GM23338 (cell line): ENCODE measurements at regions not wholly inside any gene's neighbourhood (a gene's known extent, or its start where the extent isn't known, plus 50 kb on each side); places are given as distances from the start of the nearest gene placed in this dataset.

Source experiments
- ATAC-seq: fragments of 200-7000 bp; cut with Tn5 transposase; 3 replicates; pipeline ENCODE4 v1.9.1; 2020
- DNase-seq: peaks from one replicate; pipeline ENCODE4 v3.0.0-alpha.2; 2015; ENCODE audit warnings: low spot score
- H2AFZ ChIP-seq: fragments of 200-600 bp; sonication (generic); 2 replicates; pipeline ENCODE4 v1.8.0; 2016; ENCODE audit warnings: antibody characterized with exemption, mild to moderate bottlenecking, moderate library complexity
- H3F3A ChIP-seq: fragments of 200-600 bp; sonication (generic); replicated peaks from 2 replicates; pipeline ENCODE4 v1.8.0; 2017; ENCODE audit warnings: antibody characterized with exemption, mixed run types, low read depth
- H3K27ac ChIP-seq: fragments of 200-600 bp; sonication (generic); 2 replicates; pipeline ENCODE4 v1.6.1; 2016; ENCODE audit warnings: low read depth
- H3K27me3 ChIP-seq: fragments of 200-600 bp; sonication (generic); 2 replicates; pipeline ENCODE4 v1.8.0; 2016; ENCODE audit warnings: mild to moderate bottlenecking, mixed run types, moderate library complexity; ENCODE audit not compliant: insufficient read depth
- H3K36me3 ChIP-seq: fragments of 200-600 bp; sonication (generic); 2 replicates; pipeline ENCODE4 v1.8.0; 2016; ENCODE audit warnings: mild to moderate bottlenecking; ENCODE audit not compliant: insufficient read depth
- H3K4me1 ChIP-seq: fragments of 200-600 bp; sonication (generic); 2 replicates; pipeline ENCODE4 v1.8.0; 2016; ENCODE audit warnings: mild to moderate bottlenecking, moderate library complexity; ENCODE audit not compliant: insufficient read depth
- H3K4me2 ChIP-seq: fragments of 200-600 bp; sonication (generic); 2 replicates; pipeline ENCODE4 v1.7.1; 2017; ENCODE audit warnings: mixed run types
- H3K4me3 ChIP-seq: fragments of 200-600 bp; sonication (generic); 2 replicates; pipeline ENCODE4 v1.6.1; 2016; ENCODE audit warnings: mixed run types
- H3K79me2 ChIP-seq: fragments of 200-600 bp; sonication (generic); replicated peaks from 2 replicates; pipeline ENCODE4 v1.8.0; 2017; ENCODE audit warnings: mild to moderate bottlenecking; ENCODE audit not compliant: insufficient read depth
- H3K9me2 ChIP-seq: fragments of 200-600 bp; sonication (generic); 2 replicates; pipeline ENCODE4 v1.8.0; 2017; ENCODE audit not compliant: insufficient read depth
- H4K20me1 ChIP-seq: fragments of 200-600 bp; sonication (generic); replicated peaks from 2 replicates; pipeline ENCODE4 v1.8.0; 2017; ENCODE audit warnings: mild to moderate bottlenecking; ENCODE audit not compliant: insufficient read depth
- H3K27ac Mint-ChIP-seq: 2 replicates; pipeline ENCODE4 v1.8.0; 2020; ENCODE audit warnings: inconsistent platforms, mild to moderate bottlenecking, moderate library complexity, mixed read lengths
- H3K27me3 Mint-ChIP-seq: 3 replicates; pipeline ENCODE4 v1.8.0; 2022; ENCODE audit warnings: low read depth, mild to moderate bottlenecking, moderate library complexity, mixed read lengths, inconsistent platforms; ENCODE audit not compliant: insufficient read depth, poor library complexity
- H3K36me3 Mint-ChIP-seq: 3 replicates; pipeline ENCODE4 v1.8.0; 2021; ENCODE audit warnings: low read depth, mild to moderate bottlenecking, inconsistent platforms, moderate library complexity, mixed read lengths
- H3K4me1 Mint-ChIP-seq: 3 replicates; pipeline ENCODE4 v1.8.0; 2020; ENCODE audit warnings: mild to moderate bottlenecking, inconsistent platforms, mixed read lengths
- H3K4me3 Mint-ChIP-seq: 3 replicates; pipeline ENCODE4 v1.8.0; 2021; ENCODE audit warnings: moderate library complexity, mild to moderate bottlenecking, inconsistent platforms, mixed read lengths
- H3K9me3 Mint-ChIP-seq: 3 replicates; pipeline ENCODE4 v1.8.0; 2020; ENCODE audit warnings: moderate library complexity, mild to moderate bottlenecking, inconsistent platforms, mixed read lengths
- EZH2 ChIP-seq: fragments of 200-600 bp; sonication (generic); IDR thresholded peaks from one replicate; pipeline ENCODE4 v1.8.0; 2017; ENCODE audit warnings: antibody characterized with exemption, mild to moderate bottlenecking, low read depth; ENCODE audit not compliant: unreplicated experiment
- EZH2phosphoT487 ChIP-seq: fragments of 200-600 bp; sonication (generic); IDR thresholded peaks from one replicate; pipeline ENCODE4 v1.8.1; 2018; ENCODE audit warnings: antibody characterized with exemption; ENCODE audit not compliant: unreplicated experiment
- JUNB ChIP-seq: IDR thresholded peaks from one replicate; pipeline ENCODE4 v1.6.1; 2016; ENCODE audit warnings: antibody characterized with exemption; ENCODE audit not compliant: unreplicated experiment
- REST ChIP-seq: IDR thresholded peaks from one replicate; pipeline ENCODE4 v1.6.1; 2018; ENCODE audit warnings: antibody characterized with exemption; ENCODE audit not compliant: unreplicated experiment
- STAT1 ChIP-seq: IDR thresholded peaks from one replicate; pipeline ENCODE4 v1.6.1; 2016; ENCODE audit warnings: antibody characterized with exemption; ENCODE audit not compliant: unreplicated experiment
- ZNF462 ChIP-seq: fragments of 250-450 bp; sonication (Bioruptor Pico); IDR thresholded peaks from 2 replicates; pipeline ENCODE4 v1.5.0; 2020; ENCODE audit warnings: mild to moderate bottlenecking, moderate library complexity

GRCh38 chrX:67338262-67338661 lies 205.6 kb upstream of the AR start:
- Histone ChIP-seq H3K9me2 (no peaks in the 10 kb centered on the region), H3F3A (no peaks in the 10 kb centered on the region), H3K27ac (no peak overlapping the region), H3K4me1 (no peaks in the 10 kb centered on the region), H3K79me2 (no peaks in the 10 kb centered on the region), H3K36me3 (no peaks in the 10 kb centered on the region), H4K20me1 (no peaks in the 10 kb centered on the region), H2AFZ (no peak overlapping the region), H3K27me3 (no peaks in the 10 kb centered on the region), H3K4me3 (no peak overlapping the region), H3K4me2 (no peak overlapping the region)
- ATAC-seq (no peak), DNase-seq (no peak)
- H3K4me1 Mint-ChIP-seq = no peaks in the 10 kb centered on the region
- no peaks in the 10 kb centered on the region for H3K27me3 Mint-ChIP-seq
- H3K4me3 Mint-ChIP-seq = no peak overlapping the region
- no peak for TF ChIP-seq STAT1
- no peak for TF ChIP-seq ZNF462 (CRISPR knock-in tag)
- no peak for TF ChIP-seq EZH2phosphoT487
- TF ChIP-seq EZH2 = no peak
- no peak for TF ChIP-seq JUNB
- no peak for TF ChIP-seq REST
- no peaks in the 10 kb centered on the region for H3K9me3 Mint-ChIP-seq
- H3K27ac Mint-ChIP-seq = no peak overlapping the region
- no peaks in the 10 kb centered on the region for H3K36me3 Mint-ChIP-seq
